Progenitor cell of endocrine pancreas (in vitro differentiated cells): ENCODE measurements at regions not wholly inside any gene's neighbourhood (a gene's known extent, or its start where the extent isn't known, plus 50 kb on each side); places are given as distances from the start of the nearest gene placed in this dataset.

Experiments used
- DNase-seq: peaks from one replicate; pipeline ENCODE4 v3.0.0; 2021; ENCODE audit warnings: low spot score; ENCODE audit not compliant: unreplicated experiment
- H3K27ac Mint-ChIP-seq: 2 replicates; pipeline ENCODE4 v1.8.0; 2021; ENCODE audit warnings: mild to moderate bottlenecking, moderate library complexity, mixed read lengths
- H3K27me3 Mint-ChIP-seq: 2 replicates; pipeline ENCODE4 v1.8.0; 2021; ENCODE audit warnings: mixed read lengths
- H3K36me3 Mint-ChIP-seq: 2 replicates; pipeline ENCODE4 v1.8.0; 2022; ENCODE audit warnings: mixed read lengths; ENCODE audit not compliant: insufficient read depth
- H3K4me1 Mint-ChIP-seq: 2 replicates; pipeline ENCODE4 v1.8.0; 2021; ENCODE audit warnings: low read depth, mixed read lengths
- H3K4me3 Mint-ChIP-seq: 2 replicates; pipeline ENCODE4 v1.8.0; 2021; ENCODE audit warnings: low read depth, mild to moderate bottlenecking, moderate library complexity, mixed read lengths
- H3K9me3 Mint-ChIP-seq: 2 replicates; pipeline ENCODE4 v1.8.0; 2021; ENCODE audit warnings: low read depth, mixed read lengths
- CTCF ChIP-seq: fragments of 200-600 bp; sonication (generic); IDR thresholded peaks from one replicate; pipeline ENCODE4 v1.5.0; 2021; ENCODE audit warnings: antibody characterized with exemption, mild to moderate bottlenecking; ENCODE audit not compliant: unreplicated experiment

GRCh38 chr9:84212982-84213381 is 127.6 kb downstream of the SLC28A3 start:
- TF ChIP-seq CTCF, result no peak
- H3K4me3 Mint-ChIP-seq, result no peak overlapping the region
- no peak for DNase-seq
- H3K4me1 Mint-ChIP-seq, result no peaks in the 10 kb centered on the region
- no peaks in the 10 kb centered on the region for H3K27me3 Mint-ChIP-seq
- H3K27ac Mint-ChIP-seq, result no peak overlapping the region
- H3K36me3 Mint-ChIP-seq, result no peaks in the 10 kb centered on the region
- H3K9me3 Mint-ChIP-seq, result peaks cover 4% of the 10 kb centered on the region

GRCh38 chr9:84216151-84216550 is 124.4 kb downstream of the SLC28A3 start:
- no peaks in the 10 kb centered on the region for H3K36me3 Mint-ChIP-seq
- H3K27ac Mint-ChIP-seq, result no peak overlapping the region
- peaks cover 4% of the 10 kb centered on the region for H3K4me1 Mint-ChIP-seq
- no peak for DNase-seq
- H3K4me3 Mint-ChIP-seq, result no peak overlapping the region
- no peak for TF ChIP-seq CTCF
- peaks cover 4% of the 10 kb centered on the region for H3K9me3 Mint-ChIP-seq
- no peaks in the 10 kb centered on the region for H3K27me3 Mint-ChIP-seq

GRCh38 chr9:84218322-84218721 is 122.2 kb downstream of the SLC28A3 start:
- H3K4me3 Mint-ChIP-seq, result no peak overlapping the region
- DNase-seq, result no peak
- H3K27ac Mint-ChIP-seq, result no peak overlapping the region
- no peak for TF ChIP-seq CTCF
- H3K27me3 Mint-ChIP-seq, result no peaks in the 10 kb centered on the region
- peaks cover 13% of the 10 kb centered on the region for H3K9me3 Mint-ChIP-seq
- H3K4me1 Mint-ChIP-seq, result peaks cover 4% of the 10 kb centered on the region
- no peaks in the 10 kb centered on the region for H3K36me3 Mint-ChIP-seq

GRCh38 chr9:84224246-84224645 is 116.3 kb downstream of the SLC28A3 start:
- Mint-ChIP-seq H3K4me3 (no peak overlapping the region), H3K9me3 (peaks cover 9% of the 10 kb centered on the region), H3K27ac (no peak overlapping the region), H3K4me1 (peaks cover 10% of the 10 kb centered on the region), H3K27me3 (no peaks in the 10 kb centered on the region), H3K36me3 (no peaks in the 10 kb centered on the region)
- no peak for DNase-seq
- no peak for TF ChIP-seq CTCF
